Nephron (organoid): ENCODE measurements at regions not wholly inside any gene's neighbourhood (a gene's known extent, or its start where the extent isn't known, plus 50 kb on each side); places are given as distances from the start of the nearest gene placed in this dataset.

Experiments used
- H3K27ac Mint-ChIP-seq, 3 experiments: 2 replicates each; pipeline ENCODE4 v1.8.0; 2020; ENCODE audit warnings: mixed read lengths in 3 of 3, mild to moderate bottlenecking in 2 of 3, moderate library complexity in 1 of 3
- H3K27me3 Mint-ChIP-seq: 2 replicates; pipeline ENCODE4 v1.8.0; 2021; ENCODE audit warnings: low read depth, mild to moderate bottlenecking, moderate library complexity, mixed read lengths
- H3K36me3 Mint-ChIP-seq: 2 replicates; pipeline ENCODE4 v1.8.0; 2020; ENCODE audit warnings: low read depth, mixed read lengths
- H3K4me1 Mint-ChIP-seq: 2 replicates; pipeline ENCODE4 v1.8.0; 2020; ENCODE audit warnings: mixed read lengths
- H3K4me3 Mint-ChIP-seq, 3 experiments: 2 replicates each; pipeline ENCODE4 v1.8.0; 2020; ENCODE audit warnings: mild to moderate bottlenecking in 3 of 3, mixed read lengths in 3 of 3, moderate library complexity in 2 of 3
- H3K9me3 Mint-ChIP-seq: 2 replicates; pipeline ENCODE4 v1.8.0; 2020; ENCODE audit warnings: mixed read lengths
- TF ChIP-seq, protein P1 (sequence below), 3 experiments: fragments of 200-600 bp; sonication (generic); IDR thresholded peaks; one replicate each; pipeline ENCODE4 v1.5.0; 2021; ENCODE audit warnings: antibody characterized with exemption in 3 of 3; ENCODE audit not compliant: unreplicated experiment in 3 of 3

GRCh38 chr11:8766043-8766987 is 83.7 kb downstream of the RPL27A start:
- Mint-ChIP-seq H3K36me3 (peaks cover 12% of the 10 kb centered on the region), H3K27ac (peak overlapping the region in 1 of 3 experiments; percentile 2), H3K4me3 (no peak overlapping the region), H3K4me1 (peaks cover 59% of the 10 kb centered on the region), H3K27me3 (no peaks in the 10 kb centered on the region), H3K9me3 (no peaks in the 10 kb centered on the region)
- TF ChIP-seq, protein P1, sequence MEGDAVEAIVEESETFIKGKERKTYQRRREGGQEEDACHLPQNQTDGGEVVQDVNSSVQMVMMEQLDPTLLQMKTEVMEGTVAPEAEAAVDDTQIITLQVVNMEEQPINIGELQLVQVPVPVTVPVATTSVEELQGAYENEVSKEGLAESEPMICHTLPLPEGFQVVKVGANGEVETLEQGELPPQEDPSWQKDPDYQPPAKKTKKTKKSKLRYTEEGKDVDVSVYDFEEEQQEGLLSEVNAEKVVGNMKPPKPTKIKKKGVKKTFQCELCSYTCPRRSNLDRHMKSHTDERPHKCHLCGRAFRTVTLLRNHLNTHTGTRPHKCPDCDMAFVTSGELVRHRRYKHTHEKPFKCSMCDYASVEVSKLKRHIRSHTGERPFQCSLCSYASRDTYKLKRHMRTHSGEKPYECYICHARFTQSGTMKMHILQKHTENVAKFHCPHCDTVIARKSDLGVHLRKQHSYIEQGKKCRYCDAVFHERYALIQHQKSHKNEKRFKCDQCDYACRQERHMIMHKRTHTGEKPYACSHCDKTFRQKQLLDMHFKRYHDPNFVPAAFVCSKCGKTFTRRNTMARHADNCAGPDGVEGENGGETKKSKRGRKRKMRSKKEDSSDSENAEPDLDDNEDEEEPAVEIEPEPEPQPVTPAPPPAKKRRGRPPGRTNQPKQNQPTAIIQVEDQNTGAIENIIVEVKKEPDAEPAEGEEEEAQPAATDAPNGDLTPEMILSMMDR (IDR thresholded peaks at IDR 0.05; ENCODE audit: unreplicated experiment in 3 of 3), result no peak

GRCh38 chr11:8766988-8767374 is 84.4 kb downstream of the RPL27A start:
- H3K27me3 Mint-ChIP-seq, result no peaks in the 10 kb centered on the region
- no peak overlapping the region for H3K4me3 Mint-ChIP-seq
- TF ChIP-seq, protein P1 (IDR thresholded peaks at IDR 0.05; ENCODE audit: unreplicated experiment in 3 of 3), result no peak
- H3K36me3 Mint-ChIP-seq, result peaks cover 12% of the 10 kb centered on the region
- peak overlapping the region in 1 of 3 experiments; percentile 2 for H3K27ac Mint-ChIP-seq
- peaks cover 64% of the 10 kb centered on the region for H3K4me1 Mint-ChIP-seq
- H3K9me3 Mint-ChIP-seq, result no peaks in the 10 kb centered on the region

DNA sequence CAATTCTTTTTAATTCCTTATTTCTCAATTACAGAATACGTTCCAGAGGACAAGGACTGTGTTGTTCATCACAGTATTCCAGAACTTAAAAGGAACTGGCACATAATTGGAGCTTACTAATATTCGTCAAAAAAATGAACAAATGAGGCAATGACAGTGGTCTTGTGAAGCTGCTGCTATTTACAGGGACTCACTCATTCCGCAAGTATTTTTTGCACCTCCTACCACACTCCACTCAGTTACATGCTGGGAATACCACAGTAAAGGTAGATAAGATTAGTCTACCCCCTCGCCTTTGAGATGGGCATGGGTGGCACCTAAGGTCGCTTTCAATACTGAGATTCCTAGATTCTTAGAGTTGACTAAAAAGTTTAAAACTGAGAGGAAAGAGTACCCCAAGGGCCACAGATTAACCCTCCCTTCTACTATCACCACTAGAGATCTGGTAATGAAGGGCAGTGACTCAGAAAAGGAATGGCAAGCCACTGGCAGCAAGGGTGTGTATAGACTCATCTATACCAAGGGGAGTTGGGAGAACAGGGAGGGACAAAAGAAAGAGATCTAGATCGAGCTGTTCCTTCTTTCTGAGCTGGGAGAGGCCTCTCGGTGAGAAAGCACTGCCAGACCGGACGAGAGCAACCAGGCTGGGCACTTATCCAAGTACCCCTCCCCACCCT is 85.0 kb downstream of the RPL27A start:
- H3K27ac Mint-ChIP-seq, result peak overlapping the region in 1 of 3 experiments; percentile 2
- TF ChIP-seq, protein P1 (IDR thresholded peaks at IDR 0.05; ENCODE audit: unreplicated experiment in 3 of 3), result no peak
- no peaks in the 10 kb centered on the region for H3K9me3 Mint-ChIP-seq
- no peak overlapping the region for H3K4me3 Mint-ChIP-seq
- H3K27me3 Mint-ChIP-seq, result no peaks in the 10 kb centered on the region
- peaks cover 71% of the 10 kb centered on the region for H3K4me1 Mint-ChIP-seq
- H3K36me3 Mint-ChIP-seq, result peaks cover 12% of the 10 kb centered on the region

DNA sequence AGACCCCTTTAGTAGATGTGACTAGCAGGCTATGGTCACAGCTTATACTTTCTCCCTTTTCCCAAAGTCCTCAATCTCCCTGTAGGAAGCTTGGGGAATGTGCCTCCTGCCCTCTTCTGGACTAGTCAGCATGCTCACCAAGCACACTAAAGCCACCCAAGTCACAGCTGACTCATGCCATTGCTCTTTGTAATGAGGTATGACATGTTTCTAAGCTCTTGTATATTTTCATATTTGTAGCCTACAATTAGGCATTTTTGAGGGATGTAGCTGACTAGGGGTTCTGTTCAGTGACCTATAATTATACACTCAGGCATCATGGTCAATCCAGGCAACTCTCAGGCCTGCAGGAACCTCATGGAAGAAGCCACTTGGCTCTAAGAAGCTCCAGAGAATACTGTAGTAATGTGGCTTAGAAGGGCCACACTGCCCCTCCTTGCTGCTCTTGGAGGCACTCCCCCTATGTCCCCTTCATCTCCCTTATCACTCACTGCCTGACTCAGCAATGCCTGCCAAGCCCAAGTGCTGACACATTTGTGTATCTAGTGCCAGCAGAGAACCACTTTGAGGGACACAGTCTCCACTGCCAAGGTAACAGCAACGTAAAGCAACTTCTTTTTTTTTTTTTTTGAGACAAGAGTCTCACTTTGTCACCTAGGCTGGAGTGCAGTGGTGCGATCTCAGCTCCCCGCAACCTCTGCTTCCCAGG is 86.2 kb downstream of the RPL27A start:
- H3K36me3 Mint-ChIP-seq, result peaks cover 3% of the 10 kb centered on the region
- no peaks in the 10 kb centered on the region for H3K9me3 Mint-ChIP-seq
- no peak overlapping the region for H3K4me3 Mint-ChIP-seq
- TF ChIP-seq, protein P1 (IDR thresholded peaks at IDR 0.05; ENCODE audit: unreplicated experiment in 3 of 3), result no peak
- peak overlapping the region in 1 of 3 experiments; percentile 7 for H3K27ac Mint-ChIP-seq
- H3K27me3 Mint-ChIP-seq, result no peaks in the 10 kb centered on the region
- peaks cover 71% of the 10 kb centered on the region for H3K4me1 Mint-ChIP-seq

- H3K4me1 Mint-ChIP-seq, result peaks cover 72% of the 10 kb centered on the region
- no peak overlapping the region for H3K4me3 Mint-ChIP-seq
- H3K27ac Mint-ChIP-seq, result peak overlapping the region in 2 of 3 experiments; percentile 36 to 71
- peaks cover 3% of the 10 kb centered on the region for H3K36me3 Mint-ChIP-seq
- H3K9me3 Mint-ChIP-seq, result no peaks in the 10 kb centered on the region
- TF ChIP-seq, protein P1 (IDR thresholded peaks at IDR 0.05; ENCODE audit: unreplicated experiment in 3 of 3), result no peak
- no peaks in the 10 kb centered on the region for H3K27me3 Mint-ChIP-seq
Measured at GRCh38 chr11:8772571-8773519, 90.3 kb downstream of the RPL27A start.
